HG03039 (cell line): ENCODE measurements at regions not wholly inside any gene's neighbourhood (a gene's known extent, or its start where the extent isn't known, plus 50 kb on each side); places are given as distances from the start of the nearest gene placed in this dataset.

ENCODE experiments used
- ATAC-seq: cut with Tn5 transposase; IDR thresholded peaks from one replicate; pipeline ENCODE4 v1.9.1; 2021; ENCODE audit warnings: mild to moderate bottlenecking, moderate library complexity; ENCODE audit not compliant: unreplicated experiment

GRCh38 chr12:19709889-19710288 lies 270.6 kb downstream of the AEBP2 start:
- no peak for ATAC-seq

- no peak for ATAC-seq
These were observed 271.8 kb downstream of the AEBP2 start for GRCh38 chr12:19710811-19711793.

- no peak for ATAC-seq
These were observed 272.7 kb downstream of the AEBP2 start for GRCh38 chr12:19712041-19712440.

GRCh38 chr12:19718401-19718800 lies 279.1 kb downstream of the AEBP2 start:
- no peak for ATAC-seq

- ATAC-seq: no peak
These were observed 280.4 kb downstream of the AEBP2 start for GRCh38 chr12:19719672-19720071.

GRCh38 chr12:19726122-19726521 lies 286.8 kb downstream of the AEBP2 start:
- ATAC-seq: no peak

GRCh38 chr12:19726592-19726991 lies 287.3 kb downstream of the AEBP2 start:
- ATAC-seq: no peak

GRCh38 chr12:19737019-19737418 lies 297.7 kb downstream of the AEBP2 start:
- ATAC-seq: no peak

GRCh38 chr12:19739195-19739776 lies 300.0 kb downstream of the AEBP2 start:
- no peak for ATAC-seq

- no peak for ATAC-seq
These were observed 301.3 kb downstream of the AEBP2 start for GRCh38 chr12:19740472-19741131.

GRCh38 chr12:19741132-19741489 lies 301.8 kb downstream of the AEBP2 start:
- no peak for ATAC-seq

GRCh38 chr12:19744705-19745218 lies 305.5 kb downstream of the AEBP2 start:
- ATAC-seq: no peak

- ATAC-seq: no peak
These were observed 307.2 kb downstream of the AEBP2 start for GRCh38 chr12:19746471-19746870.

- no peak for ATAC-seq
These were observed 310.7 kb downstream of the AEBP2 start for GRCh38 chr12:19749906-19750574.

- no peak for ATAC-seq
These were observed 311.8 kb downstream of the AEBP2 start for GRCh38 chr12:19751078-19751477.

GRCh38 chr12:19752712-19753111 lies 313.4 kb downstream of the AEBP2 start:
- no peak for ATAC-seq

- ATAC-seq: no peak
These were observed 315.8 kb downstream of the AEBP2 start for GRCh38 chr12:19755136-19755535.

- ATAC-seq: no peak
These were observed 318.1 kb downstream of the AEBP2 start for GRCh38 chr12:19757317-19757877.

- no peak for ATAC-seq
These were observed 319.9 kb downstream of the AEBP2 start for GRCh38 chr12:19759227-19759626.

- no peak for ATAC-seq
These were observed 321.3 kb downstream of the AEBP2 start for GRCh38 chr12:19760611-19761010.

- ATAC-seq: no peak
These were observed 322.2 kb downstream of the AEBP2 start for GRCh38 chr12:19761463-19761862.
